SK-N-MC (cell line): ENCODE measurements at regions not wholly inside any gene's neighbourhood (a gene's known extent, or its start where the extent isn't known, plus 50 kb on each side); places are given as distances from the start of the nearest gene placed in this dataset.
"Not testable (repeated sequence)": the region's sequence is repeated elsewhere in the genome, so short reads cannot be mapped to it uniquely, and the experiment has no call there.

ENCODE experiments used
- DNase-seq: peaks from one replicate; pipeline ENCODE4 v3.0.0-alpha.2; 2011; ENCODE audit warnings: low read depth, low spot score
- H3K27ac ChIP-seq: fragments of 200-600 bp; sonication (generic); 2 replicates; pipeline ENCODE4 v1.5.1; 2016; ENCODE audit warnings: mixed run types
- H3K36me3 ChIP-seq: fragments of 200-600 bp; sonication (generic); 2 replicates; pipeline ENCODE4 v1.6.1; 2017; ENCODE audit warnings: antibody characterized with exemption, low read length, mixed read lengths; ENCODE audit not compliant: insufficient read depth
- H3K4me3 ChIP-seq: fragments of 200-600 bp; sonication (generic); 2 replicates; pipeline ENCODE4 v1.5.1; 2016
- H3K9ac ChIP-seq: fragments of 200-600 bp; sonication (generic); 2 replicates; pipeline ENCODE4 v1.8.0; 2017; ENCODE audit warnings: mixed run types, mixed read lengths; ENCODE audit not compliant: insufficient read length
- H3K9me3 ChIP-seq: fragments of 200-600 bp; sonication (generic); 2 replicates; pipeline ENCODE4 v1.6.1; 2017; ENCODE audit warnings: low read depth, mild to moderate bottlenecking, antibody characterized with exemption, low read length, moderate library complexity, mixed read lengths

DNA sequence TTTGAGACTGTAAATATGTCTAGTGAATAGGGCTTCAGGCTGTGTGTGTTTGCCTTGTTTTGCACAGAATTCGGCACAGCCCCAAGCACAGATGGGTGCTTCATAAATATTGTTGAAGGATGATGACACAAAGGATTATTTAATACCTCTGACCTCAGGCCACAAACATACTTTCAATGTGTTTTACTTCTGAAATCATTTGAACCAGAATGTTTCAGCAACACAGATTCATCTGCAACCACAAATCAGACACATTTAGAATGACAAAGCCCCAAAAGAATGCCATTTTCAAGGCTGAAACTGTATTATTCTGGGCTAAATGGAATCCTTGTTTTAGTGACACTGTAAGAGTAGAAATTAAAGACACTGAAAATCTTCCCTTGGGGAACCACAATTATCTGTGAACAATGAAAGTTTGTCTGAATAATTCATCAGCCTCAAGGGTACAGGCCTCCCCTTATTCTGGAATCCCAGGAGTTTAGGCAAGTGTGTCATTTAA, 93.7 kb downstream of the FOXD4L6 start:
- H3K4me3 ChIP-seq, H3K9me3 ChIP-seq, H3K9ac ChIP-seq, H3K36me3 ChIP-seq, H3K27ac ChIP-seq, DNase-seq: not testable (repeated sequence)

DNA sequence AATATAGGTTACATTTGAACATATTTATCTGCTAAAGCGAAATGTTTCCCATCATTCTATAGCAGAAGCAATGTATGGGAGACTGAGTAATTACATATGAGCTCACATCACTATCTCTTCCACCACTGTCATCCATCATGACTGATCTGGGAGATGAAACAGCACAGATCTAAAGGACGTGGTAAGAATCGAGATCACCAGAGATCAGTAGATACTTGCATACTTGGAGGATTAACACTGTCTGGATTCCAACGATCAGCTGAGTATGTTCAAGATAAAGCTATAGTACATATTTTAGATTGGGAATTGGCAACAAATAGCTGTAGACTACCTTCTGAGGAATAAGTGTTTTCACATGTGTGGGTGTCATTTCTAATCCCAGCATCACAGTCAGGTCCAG, 94.6 kb downstream of the FOXD4L6 start:
- H3K27ac ChIP-seq, DNase-seq, H3K9ac ChIP-seq, H3K4me3 ChIP-seq, H3K36me3 ChIP-seq, H3K9me3 ChIP-seq: not testable (repeated sequence)

DNA sequence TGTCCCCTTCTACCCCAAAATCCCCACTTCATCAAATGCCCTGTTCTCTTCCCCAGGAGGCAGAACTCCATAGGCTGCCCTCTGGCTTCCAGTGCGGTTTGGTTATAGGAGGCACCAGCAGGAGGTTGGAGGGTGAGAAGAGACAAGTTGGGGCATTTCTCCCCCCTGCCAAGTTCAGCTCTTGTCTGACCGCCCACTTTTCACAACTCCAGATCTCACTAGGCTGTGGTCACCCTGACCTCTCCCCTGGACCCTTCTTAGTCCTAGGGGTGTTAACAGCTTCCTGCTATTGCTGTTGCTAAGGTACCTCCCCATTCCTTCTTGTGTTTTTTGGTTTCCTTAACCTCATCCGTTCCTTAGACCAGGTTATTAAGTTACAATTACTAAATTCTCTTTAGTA, 95.1 kb downstream of the FOXD4L6 start:
- not testable (repeated sequence) for DNase-seq, H3K36me3 ChIP-seq, H3K4me3 ChIP-seq, H3K9ac ChIP-seq, H3K9me3 ChIP-seq, H3K27ac ChIP-seq

DNA sequence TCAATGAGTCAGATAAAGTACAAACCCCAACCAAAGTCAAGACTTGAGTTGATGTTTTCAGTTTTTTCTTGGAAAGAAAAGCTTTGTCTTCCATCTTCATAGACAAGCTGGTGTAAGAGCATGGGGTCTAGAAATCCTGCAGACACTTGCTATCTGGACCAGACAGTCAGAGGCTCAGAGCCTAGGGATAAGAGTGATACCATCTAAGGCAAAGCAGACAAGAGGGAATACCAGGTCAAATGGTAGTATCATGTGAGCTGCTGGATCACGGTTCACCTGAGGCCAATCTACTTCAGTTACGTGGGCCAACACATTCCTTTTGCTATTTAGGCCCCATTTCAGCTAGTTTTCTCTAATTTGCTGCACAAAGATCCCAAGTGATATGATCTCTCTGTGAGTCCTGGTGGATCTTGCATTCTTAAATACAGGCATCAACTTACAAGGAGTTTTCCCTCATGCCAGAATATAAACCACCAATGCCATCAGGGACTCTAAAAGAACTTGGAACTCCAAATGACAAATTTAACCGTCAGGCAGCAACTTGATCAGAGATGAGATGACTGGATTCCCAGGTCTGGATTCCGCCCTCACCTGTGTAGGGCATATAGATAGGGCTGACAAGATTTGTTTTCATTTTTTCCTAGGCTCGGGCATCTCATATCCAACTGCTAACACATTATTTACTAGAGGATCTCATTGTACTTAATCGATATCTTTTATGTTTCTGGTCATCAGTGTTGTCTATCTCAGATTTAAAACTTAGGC, 101.4 kb downstream of the FOXD4L6 start:
- H3K9me3 ChIP-seq, H3K4me3 ChIP-seq, DNase-seq, H3K27ac ChIP-seq, H3K36me3 ChIP-seq, H3K9ac ChIP-seq: not testable (repeated sequence)

DNA sequence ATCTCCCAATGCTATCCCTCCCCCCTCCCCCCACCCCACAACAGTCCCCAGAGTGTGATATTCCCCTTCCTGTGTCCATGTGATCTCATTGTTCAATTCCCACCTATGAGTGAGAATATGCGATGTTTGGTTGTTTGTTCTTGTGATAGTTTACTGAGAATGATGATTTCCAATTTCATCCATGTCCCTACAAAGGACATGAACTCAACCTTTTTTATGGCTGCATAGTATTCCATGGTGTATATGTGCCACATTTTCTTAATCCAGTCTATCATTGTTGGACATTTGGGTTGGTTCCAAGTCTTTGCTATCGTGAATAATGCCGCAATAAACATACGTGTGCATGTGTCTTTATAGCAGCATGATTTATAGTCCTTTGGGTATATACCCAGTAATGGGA, 106.1 kb downstream of the FOXD4L6 start:
- not testable (repeated sequence) for H3K27ac ChIP-seq, H3K4me3 ChIP-seq, H3K9me3 ChIP-seq, DNase-seq, H3K36me3 ChIP-seq, H3K9ac ChIP-seq

DNA sequence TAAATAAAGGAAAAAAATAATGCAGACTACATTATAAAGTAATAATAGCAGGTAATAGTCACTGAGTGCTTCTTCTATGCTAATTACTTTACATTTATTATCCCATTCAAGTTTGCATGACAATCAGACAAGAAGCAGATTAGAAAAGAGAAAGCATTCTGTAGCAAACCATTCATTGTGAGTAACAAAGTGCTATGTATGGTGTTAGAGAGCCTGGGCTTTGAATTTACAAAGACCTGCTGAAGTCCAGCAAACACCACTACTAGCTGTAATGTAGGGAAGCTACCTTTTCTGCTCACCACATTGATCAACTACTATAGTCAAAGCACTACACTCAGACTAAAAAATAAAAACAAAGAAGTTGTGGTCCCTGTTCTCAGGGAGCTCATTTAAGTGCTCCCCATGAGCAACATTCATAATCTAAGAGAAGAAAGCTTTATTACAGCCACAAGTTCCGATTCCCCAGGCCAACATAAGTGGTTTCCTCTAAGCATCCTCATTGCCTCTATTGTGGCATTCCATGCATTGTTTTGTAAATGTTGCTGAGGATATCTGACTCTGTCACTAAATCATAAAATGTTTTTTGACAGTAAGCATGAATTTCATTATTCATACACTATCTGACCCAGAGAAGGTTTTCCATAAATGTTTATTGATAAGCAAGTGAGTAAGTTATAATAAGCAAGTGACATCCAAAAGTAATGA, 108.5 kb downstream of the FOXD4L6 start:
- not testable (repeated sequence) for H3K36me3 ChIP-seq, DNase-seq, H3K27ac ChIP-seq, H3K9me3 ChIP-seq, H3K4me3 ChIP-seq, H3K9ac ChIP-seq

DNA sequence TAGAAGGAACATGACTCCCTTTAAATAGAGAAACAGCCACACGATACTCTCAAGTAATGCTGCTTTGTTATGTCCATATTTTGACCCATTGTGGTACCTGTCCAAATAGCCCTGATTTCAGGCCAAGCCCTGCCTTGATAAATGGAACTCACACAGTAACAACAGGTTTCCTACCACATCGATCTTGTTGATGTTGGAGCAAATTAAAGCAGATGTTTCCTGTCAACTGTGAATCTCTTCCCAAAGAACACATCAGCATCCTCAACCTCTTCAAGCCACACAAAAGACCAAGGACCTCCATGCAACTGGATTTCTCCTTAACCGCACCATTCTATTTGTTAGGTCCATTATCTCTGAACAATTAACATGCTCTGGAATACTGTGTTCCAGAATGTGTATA, 109.5 kb downstream of the FOXD4L6 start:
- H3K27ac ChIP-seq, H3K9me3 ChIP-seq, H3K36me3 ChIP-seq, H3K9ac ChIP-seq, H3K4me3 ChIP-seq, DNase-seq: not testable (repeated sequence)

DNA sequence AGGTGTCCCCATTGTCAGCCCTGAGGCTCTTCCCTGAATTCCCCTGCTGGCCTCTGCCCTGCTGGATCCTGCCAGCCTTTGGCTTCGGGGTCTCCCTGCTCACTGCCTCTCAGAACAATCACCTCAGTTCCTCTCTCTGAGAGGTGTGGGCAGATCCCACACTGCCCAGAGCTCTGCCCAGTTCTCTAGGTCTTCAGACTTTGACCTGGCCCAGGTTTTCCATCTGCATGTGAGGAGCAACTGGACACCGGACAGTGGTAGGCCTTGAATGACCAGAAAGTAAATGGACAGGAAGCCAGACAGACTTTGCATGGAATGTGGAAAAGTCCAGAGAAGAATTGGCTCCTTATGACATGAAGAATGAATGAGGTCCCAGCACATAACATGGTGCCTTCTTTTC, 111.8 kb downstream of the FOXD4L6 start:
- not testable (repeated sequence) for H3K4me3 ChIP-seq, DNase-seq, H3K9ac ChIP-seq, H3K9me3 ChIP-seq, H3K27ac ChIP-seq, H3K36me3 ChIP-seq

DNA sequence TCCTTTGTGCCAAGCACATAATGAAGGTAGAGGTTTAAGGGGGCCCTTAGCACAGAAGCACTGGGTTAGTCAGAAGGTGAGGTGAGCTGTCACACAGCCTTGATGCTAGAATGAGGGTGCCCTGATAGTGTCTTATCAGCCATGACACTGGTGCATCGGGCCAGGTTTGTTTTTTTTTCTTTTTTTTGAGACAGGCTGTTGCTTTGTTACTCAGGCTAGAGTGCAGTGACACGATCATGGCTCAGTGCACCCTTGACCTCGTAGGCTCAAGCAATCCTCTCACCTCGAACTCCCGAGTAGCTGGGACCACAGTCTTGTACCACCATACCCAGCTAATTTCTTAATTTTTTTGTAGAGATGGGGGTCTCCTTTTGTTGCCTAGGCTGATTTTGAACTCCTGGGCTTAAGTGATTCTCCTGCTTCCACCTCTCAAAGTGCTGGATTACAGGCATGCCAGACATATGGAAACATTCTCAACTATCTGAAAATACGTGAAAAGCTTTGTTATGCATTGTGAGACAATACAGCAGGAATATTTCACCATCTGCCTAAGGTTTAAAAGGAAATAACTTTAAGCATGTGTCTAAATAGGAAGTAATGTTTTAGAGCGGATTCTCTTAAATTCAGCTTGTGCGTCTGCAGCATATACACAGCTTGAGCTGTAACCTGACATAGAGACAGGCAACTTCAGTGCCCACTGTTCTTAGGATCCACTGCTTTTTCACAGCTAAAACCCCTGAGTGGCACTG, 128.4 kb downstream of the FOXD4L6 start:
- H3K9ac ChIP-seq, H3K36me3 ChIP-seq, H3K27ac ChIP-seq, H3K9me3 ChIP-seq, DNase-seq, H3K4me3 ChIP-seq: not testable (repeated sequence)

DNA sequence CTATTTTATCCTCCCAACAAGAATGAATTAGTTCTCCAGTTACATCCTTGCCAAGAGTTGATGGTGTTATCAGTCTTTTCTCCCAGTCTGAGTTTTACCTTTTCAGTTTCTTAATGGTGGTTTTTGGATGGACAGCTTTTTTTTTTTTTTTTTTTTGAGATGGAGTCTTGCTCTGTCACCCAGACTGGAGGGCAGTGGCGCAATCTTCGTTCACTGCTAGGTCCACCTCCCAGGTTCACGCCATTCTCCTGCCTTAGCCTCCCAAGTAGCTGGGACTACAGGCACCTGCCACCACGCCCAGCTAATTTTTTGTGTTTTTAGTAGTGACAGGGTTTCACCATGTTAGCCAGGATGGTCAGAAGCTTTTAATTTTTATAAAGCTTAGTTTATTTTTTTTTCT, 133.0 kb downstream of the FOXD4L6 start:
- not testable (repeated sequence) for H3K36me3 ChIP-seq, H3K9me3 ChIP-seq, H3K27ac ChIP-seq, H3K4me3 ChIP-seq, H3K9ac ChIP-seq, DNase-seq

DNA sequence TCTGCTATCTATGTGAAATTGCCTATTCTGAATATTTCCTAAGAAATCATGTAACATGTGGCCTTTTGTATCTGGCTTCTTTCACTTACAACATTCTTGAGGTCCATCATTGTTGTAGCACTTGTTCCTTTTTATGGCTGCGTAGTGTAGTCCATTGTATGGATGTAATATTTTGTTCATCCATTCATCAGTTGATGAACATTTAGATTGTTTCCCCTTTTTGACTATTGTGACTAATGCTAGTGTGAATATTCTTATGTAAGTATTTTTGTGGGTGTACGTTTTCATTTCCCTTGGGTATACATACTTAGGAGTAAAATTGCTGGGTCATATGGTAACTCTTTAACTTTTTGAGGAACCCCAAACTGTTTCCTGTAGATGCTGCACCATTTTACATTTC, 134.6 kb downstream of the FOXD4L6 start:
- H3K36me3 ChIP-seq, DNase-seq, H3K9ac ChIP-seq, H3K27ac ChIP-seq, H3K9me3 ChIP-seq, H3K4me3 ChIP-seq: not testable (repeated sequence)

DNA sequence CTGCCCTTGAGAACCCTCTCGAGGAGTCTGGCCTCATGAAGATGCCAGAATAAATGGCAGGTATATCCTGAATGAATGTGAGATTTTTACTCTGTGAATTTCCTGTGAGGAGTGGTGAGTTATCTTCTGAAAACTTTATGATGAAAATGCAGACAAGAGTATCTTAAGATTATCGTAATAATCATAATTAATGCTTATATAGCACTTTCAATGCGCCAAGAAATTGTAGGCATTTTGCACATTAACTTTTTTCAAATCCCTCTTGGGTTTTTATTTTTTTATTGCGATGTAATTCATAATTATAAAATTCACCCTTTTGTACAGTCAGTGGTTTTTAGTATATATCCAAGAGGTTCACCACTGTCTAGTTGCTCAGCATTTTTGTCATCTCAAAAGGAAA, 135.1 kb downstream of the FOXD4L6 start:
- peak overlapping the region; percentile 75; the same call in 1 of the 2 replicates for H3K4me3 ChIP-seq
- H3K27ac ChIP-seq, DNase-seq, H3K9ac ChIP-seq, H3K36me3 ChIP-seq, H3K9me3 ChIP-seq: not testable (repeated sequence)

DNA sequence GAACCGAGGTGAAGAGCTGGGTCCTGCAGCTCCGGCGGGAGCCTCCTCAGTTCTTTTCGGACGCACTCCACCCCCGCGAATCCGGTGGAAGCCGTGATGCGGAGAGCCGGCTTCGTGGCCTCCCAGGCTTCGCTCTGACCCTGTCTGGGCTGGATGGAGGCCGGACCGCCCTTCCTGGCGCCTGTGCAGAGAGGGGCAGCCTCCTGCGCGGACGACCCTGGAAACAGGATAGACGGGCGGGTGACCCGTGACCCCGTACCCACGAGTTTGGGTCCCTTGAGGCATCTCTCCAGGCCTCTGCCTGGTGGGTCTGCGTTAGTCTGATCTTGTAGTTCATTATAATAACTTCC, 136.0 kb downstream of the FOXD4L6 start:
- Histone ChIP-seq H3K9ac (peak overlapping the region; percentile 80), H3K4me3 (peak overlapping the region; percentile 75)
- not testable (repeated sequence) for H3K27ac ChIP-seq, H3K36me3 ChIP-seq, H3K9me3 ChIP-seq, DNase-seq
